ENCODE measurements at regions not wholly inside any gene's neighbourhood (a gene's known extent, or its start where the extent isn't known, plus 50 kb on each side); places are given as distances from the start of the nearest gene placed in this dataset.

DNA sequence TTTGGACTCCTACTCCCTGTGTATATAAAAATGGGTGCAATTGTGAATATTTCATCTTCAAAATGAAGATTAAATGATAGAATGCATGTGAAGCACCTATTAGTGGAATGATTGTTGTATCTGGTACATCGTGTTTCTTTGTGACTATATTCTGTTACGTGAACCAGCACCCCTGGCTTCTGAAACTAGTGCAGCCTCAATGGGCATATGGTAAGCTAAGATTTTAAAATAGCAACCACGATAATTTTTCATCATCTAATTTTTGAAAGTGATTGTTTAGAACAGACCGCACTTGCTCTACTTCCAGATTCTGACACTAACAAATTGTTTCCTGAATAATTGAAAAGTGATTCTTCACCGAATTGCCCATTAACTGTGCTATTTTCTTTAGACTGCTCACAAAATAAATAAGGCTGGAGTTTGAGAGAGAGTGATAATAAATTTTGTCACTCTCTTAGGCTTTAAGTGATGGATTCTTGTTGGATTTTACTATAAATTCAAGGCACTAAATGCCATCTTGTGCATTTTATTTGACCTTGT, 806.1 kb upstream of the LRATD1 start:
- Histone ChIP-seq H3K36me3 (ENCODE audit: control insufficient read depth in 2 of 2, extremely low read depth in 1 of 2, insufficient read depth in 2 of 2, low read length in 2 of 2) (no peaks in the 10 kb centered on the region), H3K79me2 (ENCODE audit: control insufficient read depth, insufficient read depth, low read length) (no peaks in the 10 kb centered on the region), H3K4me3 (replicated peaks in 1 of 3; ENCODE audit: insufficient read depth in 1 of 3, low read depth in 1 of 3, low read length in 3 of 3) (no peak overlapping the region), H3K4me2 (ENCODE audit: insufficient read depth, low read length) (no peak overlapping the region), H3K27ac (ENCODE audit: insufficient read depth, low read depth, low read length) (no peak overlapping the region), H3K9ac (replicated peaks; ENCODE audit: extremely low read depth, insufficient read depth, low read length) (no peak overlapping the region), H3K27me3 (ENCODE audit: control insufficient read depth in 2 of 2, insufficient read depth in 2 of 2, low read length in 2 of 2) (no peaks in the 10 kb centered on the region), H2AFZ (ENCODE audit: low read depth, low read length) (no peak overlapping the region), H3K4me1 (ENCODE audit: control insufficient read depth, extremely low read depth, insufficient read depth, low read length) (no peaks in the 10 kb centered on the region), H3K9me1 (replicated peaks; ENCODE audit: control insufficient read depth, extremely low read depth, insufficient read depth, low read length) (no peaks in the 10 kb centered on the region), H3K9me3 (replicated peaks; ENCODE audit: control insufficient read depth, insufficient read depth, low read length) (no peaks in the 10 kb centered on the region), H4K20me1 (replicated peaks; ENCODE audit: control insufficient read depth, extremely low read depth, insufficient read depth, low read length) (no peaks in the 10 kb centered on the region)
- TF ChIP-seq, protein P1, sequence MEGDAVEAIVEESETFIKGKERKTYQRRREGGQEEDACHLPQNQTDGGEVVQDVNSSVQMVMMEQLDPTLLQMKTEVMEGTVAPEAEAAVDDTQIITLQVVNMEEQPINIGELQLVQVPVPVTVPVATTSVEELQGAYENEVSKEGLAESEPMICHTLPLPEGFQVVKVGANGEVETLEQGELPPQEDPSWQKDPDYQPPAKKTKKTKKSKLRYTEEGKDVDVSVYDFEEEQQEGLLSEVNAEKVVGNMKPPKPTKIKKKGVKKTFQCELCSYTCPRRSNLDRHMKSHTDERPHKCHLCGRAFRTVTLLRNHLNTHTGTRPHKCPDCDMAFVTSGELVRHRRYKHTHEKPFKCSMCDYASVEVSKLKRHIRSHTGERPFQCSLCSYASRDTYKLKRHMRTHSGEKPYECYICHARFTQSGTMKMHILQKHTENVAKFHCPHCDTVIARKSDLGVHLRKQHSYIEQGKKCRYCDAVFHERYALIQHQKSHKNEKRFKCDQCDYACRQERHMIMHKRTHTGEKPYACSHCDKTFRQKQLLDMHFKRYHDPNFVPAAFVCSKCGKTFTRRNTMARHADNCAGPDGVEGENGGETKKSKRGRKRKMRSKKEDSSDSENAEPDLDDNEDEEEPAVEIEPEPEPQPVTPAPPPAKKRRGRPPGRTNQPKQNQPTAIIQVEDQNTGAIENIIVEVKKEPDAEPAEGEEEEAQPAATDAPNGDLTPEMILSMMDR (IDR thresholded peaks at IDR 0.05; ENCODE audit: extremely low read depth in 1 of 2, insufficient read depth in 1 of 2, low read depth in 1 of 2, low read length in 2 of 2), result no peak
- TF ChIP-seq POLR2A (IDR thresholded peaks at IDR 0.05; ENCODE audit: low read depth, low read length), result no peak
- no peak for TF ChIP-seq FOS (IDR thresholded peaks at IDR 0.05; ENCODE audit: borderline replicate concordance, insufficient read depth, low read length)
- TF ChIP-seq JUN (IDR thresholded peaks at IDR 0.05; ENCODE audit: borderline replicate concordance, insufficient read depth, insufficient read length, low read depth), result no peak
- TF ChIP-seq GATA2 (IDR thresholded peaks at IDR 0.05; ENCODE audit: insufficient read depth, insufficient read length, low read depth, low read length), result no peak
- no peak for TF ChIP-seq POLR2AphosphoS5 (IDR thresholded peaks at IDR 0.05; ENCODE audit: insufficient read depth, low read depth, low read length)
- TF ChIP-seq, protein P2, sequence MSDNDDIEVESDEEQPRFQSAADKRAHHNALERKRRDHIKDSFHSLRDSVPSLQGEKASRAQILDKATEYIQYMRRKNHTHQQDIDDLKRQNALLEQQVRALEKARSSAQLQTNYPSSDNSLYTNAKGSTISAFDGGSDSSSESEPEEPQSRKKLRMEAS (IDR thresholded peaks at IDR 0.05; ENCODE audit: insufficient read depth, insufficient read length), result no peak
- no peak for TF ChIP-seq EZH2 (IDR thresholded peaks at IDR 0.05; ENCODE audit: borderline replicate concordance, low read depth, low read length, severe bottlenecking)
- no peak for TF ChIP-seq MYC (IDR thresholded peaks at IDR 0.05; ENCODE audit: low read depth, low read length)
- ChIA-PET CTCF (no interaction called here), POLR2A (no interaction called here)
- no peak for DNase-seq (ENCODE audit: low read depth, low spot score)
- dilution Hi-C loops (cut with MboI; ENCODE audit: extremely low pct_ligation_motif_present, low sequenced_read_pairs) (no loop called here), intact Hi-C loops (cut with micrococcal nuclease) (no loop called here)
- no peak for FAIRE-seq
- BruUV-seq (replicated peaks), result no TSS peak

All from endothelial cell of umbilical vein (primary cell).